Naive thymus-derived CD8-positive, alpha-beta T cell (primary cell): ENCODE measurements at regions not wholly inside any gene's neighbourhood (a gene's known extent, or its start where the extent isn't known, plus 50 kb on each side); places are given as distances from the start of the nearest gene placed in this dataset.

ENCODE experiments used
- ATAC-seq, 2 donors: fragments of 150-1000 bp; cut with Tn5 transposase in 1 of 2; sonication (Bioruptor Pico), chemical (Tn5 transposase) in 1 of 2; 1 replicate in 1 of 2; 2 replicates in 1 of 2; pipeline ENCODE4 v1.10.0; 2021; ENCODE audit warnings: mild to moderate bottlenecking in 2 of 2, moderate library complexity in 2 of 2
- POLR2A ChIA-PET: fragments of 350-600 bp; sonication (Branson Sonifier 250); formaldehyde crosslinking; loops from one replicate; lab custom pipeline; 2021; ENCODE audit warnings: antibody characterized with exemption; lab: Charles Lee
- DNase-seq, 10 donors: peaks; one replicate each; pipeline versions ENCODE4 v3.0.0 to v3.0.0-alpha.2; 2020 to 2022
- H3K27ac Mint-ChIP-seq, 10 donors: one replicate each; pipeline ENCODE4 v1.8.0; 2020 to 2022; ENCODE audit warnings: mild to moderate bottlenecking in 10 of 10, mixed read lengths in 10 of 10, moderate library complexity in 4 of 10, inconsistent platforms in 1 of 10
- H3K27me3 Mint-ChIP-seq, 5 donors: one replicate each; pipeline ENCODE4 v1.8.0; 2021 to 2022; ENCODE audit warnings: mixed read lengths in 5 of 5
- H3K36me3 Mint-ChIP-seq, 3 donors: one replicate each; pipeline ENCODE4 v1.8.0; 2020 to 2022; ENCODE audit warnings: mixed read lengths in 3 of 3, mild to moderate bottlenecking in 2 of 3, inconsistent platforms in 1 of 3
- H3K4me1 Mint-ChIP-seq, 4 donors: one replicate each; pipeline ENCODE4 v1.8.0; 2021 to 2022; ENCODE audit warnings: mixed read lengths in 4 of 4
- H3K4me3 Mint-ChIP-seq, 10 donors: one replicate each; pipeline ENCODE4 v1.8.0; 2020 to 2022; ENCODE audit warnings: mild to moderate bottlenecking in 10 of 10, mixed read lengths in 10 of 10, moderate library complexity in 6 of 10, inconsistent platforms in 1 of 10
- H3K9me3 Mint-ChIP-seq, 9 donors: one replicate each; pipeline ENCODE4 v1.8.0; 2020 to 2022; ENCODE audit warnings: mixed read lengths in 9 of 9, mild to moderate bottlenecking in 3 of 9, inconsistent platforms in 1 of 9, moderate library complexity in 1 of 9

DNA sequence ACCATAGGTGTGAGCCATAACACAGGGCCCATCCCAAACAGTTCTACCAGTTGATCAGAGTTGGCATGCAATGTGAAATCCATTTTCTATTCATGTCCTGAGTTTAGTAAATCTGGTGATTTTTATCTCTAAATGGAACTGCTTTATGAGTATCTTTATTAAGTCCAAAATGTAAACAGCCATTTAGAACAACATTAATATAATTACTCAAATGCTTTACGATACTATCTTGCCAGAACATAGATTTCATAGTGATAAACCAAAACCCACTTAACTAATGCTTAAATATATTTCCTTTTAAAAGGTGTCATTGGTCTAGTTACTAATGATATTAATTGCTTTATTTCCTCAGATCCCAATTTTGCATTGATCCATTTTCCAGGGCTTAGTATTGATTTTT, 80.7 kb downstream of the PLCE1 start:
- Mint-ChIP-seq H3K27me3 (peaks cover 2 to 45% (median 10%) of the 10 kb centered on the region in 5 donors), H3K4me3 (no peak overlapping the region), H3K9me3 (peaks cover 0 to 10% (median 0%) of the 10 kb centered on the region in 9 donors), H3K4me1 (no peaks in the 10 kb centered on the region), H3K27ac (no peak overlapping the region), H3K36me3 (no peaks in the 10 kb centered on the region)
- ATAC-seq = no peak
- no peak for DNase-seq
- POLR2A ChIA-PET = no interaction called here

DNA sequence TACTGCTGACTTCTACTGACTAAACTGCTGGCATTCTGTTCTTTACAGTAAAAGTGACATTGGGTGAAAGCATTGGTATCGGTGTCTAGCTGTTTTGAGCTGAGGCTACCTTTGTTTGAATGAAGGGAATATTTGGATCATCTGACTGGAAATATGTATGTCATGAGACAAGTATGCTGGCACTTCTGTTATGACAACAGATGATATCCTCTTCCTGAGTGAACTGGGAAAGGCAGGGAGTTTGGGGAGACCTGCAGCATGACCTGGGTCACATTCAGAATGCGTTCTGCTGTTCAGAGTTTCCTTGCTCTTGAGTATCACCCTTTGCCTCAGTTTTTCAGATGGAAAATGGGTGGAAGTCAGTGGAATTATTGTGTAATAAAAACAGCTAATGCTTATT, 81.8 kb downstream of the PLCE1 start:
- DNase-seq (no peak), ATAC-seq (no peak)
- Mint-ChIP-seq H3K27me3 (peaks cover 5 to 55% (median 10%) of the 10 kb centered on the region in 5 donors), H3K27ac (no peak overlapping the region), H3K4me1 (no peaks in the 10 kb centered on the region), H3K36me3 (no peaks in the 10 kb centered on the region), H3K9me3 (peaks cover 0 to 18% (median 2%) of the 10 kb centered on the region in 9 donors), H3K4me3 (no peak overlapping the region)
- POLR2A ChIA-PET = no interaction called here

DNA sequence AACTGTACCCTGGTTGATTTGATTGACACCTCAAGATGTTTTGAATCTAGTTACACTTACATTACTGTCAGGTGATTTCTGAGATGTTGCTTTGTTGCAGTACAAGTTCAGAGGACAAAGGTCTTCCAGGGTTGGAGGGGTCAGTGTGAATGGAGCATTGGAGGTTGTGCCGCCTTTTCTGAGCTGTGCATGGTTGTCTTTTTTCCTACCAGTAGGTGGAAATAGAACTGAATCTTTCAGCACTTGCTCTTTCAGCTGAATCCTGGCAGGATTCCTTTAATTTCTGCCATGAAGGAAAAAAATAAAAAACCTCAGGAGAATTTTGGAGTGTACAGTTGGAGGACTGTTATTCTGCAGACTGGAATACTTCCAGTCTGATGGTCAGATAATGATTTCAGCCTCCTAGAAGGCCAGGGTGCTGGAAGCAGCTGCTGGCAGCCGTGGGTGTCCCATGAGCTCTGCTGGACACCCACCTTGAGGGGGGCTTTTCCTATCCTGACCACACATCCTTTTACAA, 82.7 kb downstream of the PLCE1 start:
- Mint-ChIP-seq H3K27ac (no peak overlapping the region), H3K4me1 (no peaks in the 10 kb centered on the region), H3K4me3 (no peak overlapping the region), H3K36me3 (no peaks in the 10 kb centered on the region), H3K27me3 (peaks cover 5 to 51% (median 10%) of the 10 kb centered on the region in 5 donors), H3K9me3 (peaks cover 0 to 19% (median 4%) of the 10 kb centered on the region in 9 donors)
- ATAC-seq = no peak
- DNase-seq = no peak
- POLR2A ChIA-PET = no interaction called here

DNA sequence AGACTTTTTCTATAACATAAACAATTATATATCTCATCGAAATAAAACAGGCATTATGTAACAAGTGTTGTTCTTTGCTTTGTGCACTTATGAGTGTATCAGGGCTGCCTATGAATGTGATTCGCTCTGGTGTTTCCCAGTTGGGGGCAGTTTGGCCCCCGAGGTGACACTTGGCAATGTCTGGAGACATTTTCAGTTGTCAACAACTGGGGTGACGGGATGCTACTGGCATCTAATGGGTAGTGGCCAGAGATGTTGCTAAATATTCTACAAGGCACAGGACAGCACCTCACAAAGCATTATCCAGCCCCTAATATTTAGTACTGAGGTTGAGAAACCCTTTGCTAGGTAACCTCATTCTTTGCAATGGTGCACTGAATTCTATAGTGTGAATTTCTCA, 83.3 kb downstream of the PLCE1 start:
- ATAC-seq (no peak), DNase-seq (no peak)
- H3K4me1 Mint-ChIP-seq = no peaks in the 10 kb centered on the region
- H3K9me3 Mint-ChIP-seq = peaks cover 2 to 23% (median 9%) of the 10 kb centered on the region in 9 donors
- H3K27ac Mint-ChIP-seq = no peak overlapping the region
- H3K36me3 Mint-ChIP-seq = no peaks in the 10 kb centered on the region
- H3K27me3 Mint-ChIP-seq = peaks cover 3 to 44% (median 10%) of the 10 kb centered on the region in 5 donors
- POLR2A ChIA-PET = no interaction called here
- no peak overlapping the region for H3K4me3 Mint-ChIP-seq

DNA sequence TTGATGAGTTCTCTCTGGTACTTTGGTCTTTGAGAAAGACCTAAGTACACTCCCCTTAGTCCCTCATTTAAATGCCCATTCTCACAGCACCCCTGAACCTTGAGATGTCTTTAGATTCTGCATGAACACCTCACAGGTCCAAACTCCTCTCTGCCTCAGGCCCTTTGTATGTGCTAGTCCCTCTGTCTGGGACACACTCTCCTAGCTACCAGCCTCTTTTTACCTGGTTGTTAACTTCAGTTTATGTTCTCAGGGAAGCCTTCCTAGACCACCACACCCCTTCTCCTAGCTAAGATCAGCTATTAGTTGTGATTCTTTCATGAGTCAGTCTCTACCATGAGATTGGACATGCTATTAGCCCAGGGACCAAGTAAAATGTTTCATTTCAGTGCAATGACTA, 86.4 kb downstream of the PLCE1 start:
- H3K36me3 Mint-ChIP-seq = no peaks in the 10 kb centered on the region
- no peak overlapping the region for H3K27ac Mint-ChIP-seq

DNA sequence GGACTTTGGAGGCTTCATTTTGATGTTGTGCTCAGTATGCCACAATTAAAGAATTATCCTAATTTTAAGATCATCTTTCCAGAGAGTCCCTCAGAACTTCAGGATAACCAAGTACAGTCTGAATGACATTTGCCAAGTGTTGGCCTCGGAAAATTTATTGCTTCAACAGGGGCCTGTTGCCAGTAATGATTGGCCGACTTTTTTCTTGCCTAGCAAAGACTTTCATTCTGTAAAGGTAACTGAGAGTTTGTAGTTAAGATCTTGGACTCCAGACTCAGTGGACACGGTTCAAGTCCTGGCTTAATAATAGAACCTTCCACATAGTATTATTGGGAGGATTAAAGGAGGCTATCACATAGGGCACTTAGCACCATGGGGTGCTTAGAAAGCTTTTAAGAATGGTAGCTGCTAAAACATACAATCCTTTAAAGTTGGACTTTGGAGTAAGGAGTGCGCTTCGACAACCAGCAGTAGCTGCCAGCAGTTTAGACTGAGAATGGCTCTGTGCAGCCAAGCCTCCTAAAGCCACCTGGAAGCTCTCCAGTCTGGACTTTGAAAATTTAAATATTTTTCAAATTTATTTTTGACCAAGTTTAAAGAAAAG, 90.0 kb downstream of the PLCE1 start:
- Mint-ChIP-seq H3K27me3 (peaks cover 0 to 23% (median 4%) of the 10 kb centered on the region in 5 donors), H3K4me1 (no peaks in the 10 kb centered on the region), H3K9me3 (peaks cover 2 to 26% (median 6%) of the 10 kb centered on the region in 9 donors), H3K27ac (no peak overlapping the region), H3K36me3 (no peaks in the 10 kb centered on the region), H3K4me3 (no peak overlapping the region)
- DNase-seq = no peak
- no peak for ATAC-seq
- POLR2A ChIA-PET = no interaction called here

More for the DNA sequence above, 86.4 kb downstream of the PLCE1 start:
- Mint-ChIP-seq H3K9me3 (peaks cover 2 to 26% (median 6%) of the 10 kb centered on the region in 9 donors), H3K4me1 (no peaks in the 10 kb centered on the region), H3K4me3 (no peak overlapping the region), H3K27me3 (peaks cover 1 to 19% (median 5%) of the 10 kb centered on the region in 5 donors)
- POLR2A ChIA-PET = no interaction called here
- DNase-seq = no peak
- no peak for ATAC-seq

DNA sequence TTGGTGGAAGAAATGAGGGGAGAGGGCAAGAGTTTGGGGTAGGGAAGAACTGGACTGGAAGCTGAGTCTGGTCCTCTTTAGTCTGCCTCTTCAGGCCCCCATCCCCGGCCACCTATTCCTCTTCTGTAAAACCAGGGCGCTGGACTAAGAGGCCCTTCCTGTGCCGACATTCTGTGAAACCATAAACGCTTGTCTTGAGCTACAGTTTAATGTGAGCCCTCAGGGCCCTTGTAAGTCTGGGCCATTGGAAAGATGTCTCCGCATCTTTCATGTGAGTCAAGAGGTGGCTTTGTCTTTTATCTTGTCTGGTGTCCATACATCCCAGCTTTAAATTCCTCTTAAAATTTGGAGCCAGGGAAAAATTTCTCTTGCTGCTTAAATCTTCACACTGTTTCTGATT, 90.6 kb downstream of the PLCE1 start:
- Mint-ChIP-seq H3K4me1 (no peaks in the 10 kb centered on the region), H3K9me3 (peaks cover 2 to 26% (median 6%) of the 10 kb centered on the region in 9 donors), H3K36me3 (no peaks in the 10 kb centered on the region), H3K4me3 (no peak overlapping the region), H3K27me3 (peaks cover 0 to 29% (median 4%) of the 10 kb centered on the region in 5 donors), H3K27ac (no peak overlapping the region)
- POLR2A ChIA-PET = no interaction called here
- DNase-seq (no peak), ATAC-seq (no peak)

DNA sequence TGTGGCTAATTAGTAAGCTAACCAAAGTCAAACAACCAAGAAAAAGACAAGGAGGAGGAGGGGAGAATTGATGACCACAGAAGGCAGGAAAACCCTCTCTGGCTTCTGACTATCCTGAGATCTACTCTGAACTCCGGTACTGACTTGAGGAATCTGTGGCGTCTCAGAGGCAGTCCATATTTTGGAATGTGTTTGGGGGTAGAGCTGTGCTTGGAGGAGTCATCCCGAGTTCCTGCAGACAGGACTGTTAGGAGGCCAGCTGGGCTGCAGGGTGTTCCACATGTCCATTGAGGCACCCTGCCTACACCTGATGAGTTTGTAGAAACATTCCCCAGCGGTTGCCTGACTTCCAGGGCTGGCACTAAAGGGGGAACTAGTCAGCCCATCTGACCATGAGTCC, 91.6 kb downstream of the PLCE1 start:
- no peaks in the 10 kb centered on the region for H3K4me1 Mint-ChIP-seq
- no peak for ATAC-seq
- H3K27ac Mint-ChIP-seq = no peak overlapping the region
- H3K27me3 Mint-ChIP-seq = peaks cover 0 to 24% (median 2%) of the 10 kb centered on the region in 5 donors
- no peaks in the 10 kb centered on the region for H3K36me3 Mint-ChIP-seq
- no peak overlapping the region for H3K4me3 Mint-ChIP-seq
- no peak for DNase-seq
- peaks cover 0 to 21% (median 5%) of the 10 kb centered on the region in 9 donors for H3K9me3 Mint-ChIP-seq
- POLR2A ChIA-PET = no interaction called here

DNA sequence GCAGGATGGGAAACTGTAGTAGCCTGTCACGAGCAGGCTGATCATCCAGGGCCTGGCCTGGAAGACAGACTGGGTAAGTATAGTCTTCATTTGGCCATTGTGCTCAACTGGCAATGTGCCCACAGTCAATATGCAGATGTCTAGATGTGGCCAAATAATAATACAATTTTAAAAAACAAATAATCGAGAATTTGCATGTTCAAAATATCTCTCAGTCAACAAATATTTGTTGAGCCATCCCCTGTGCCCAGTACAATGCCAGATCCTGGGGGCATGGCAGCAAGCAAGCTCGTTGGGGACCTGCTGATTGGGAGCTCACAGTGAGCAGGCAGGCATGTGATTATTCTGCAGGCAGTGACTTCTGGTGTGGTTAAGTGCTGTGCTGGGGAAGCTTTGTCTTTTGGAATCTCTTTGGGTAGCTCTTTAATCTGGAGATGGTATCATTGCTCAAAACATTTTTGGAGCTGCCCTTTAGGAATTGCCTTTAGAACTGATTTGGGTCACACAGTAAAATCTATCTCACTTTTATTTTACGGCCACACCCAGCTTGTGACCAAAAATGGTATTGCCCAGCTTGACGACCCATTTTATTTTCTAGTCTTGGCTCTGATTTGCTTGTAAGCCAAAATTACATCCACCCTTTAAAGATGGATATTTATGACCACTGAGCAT, 92.2 kb downstream of the PLCE1 start:
- no peak overlapping the region for H3K27ac Mint-ChIP-seq
- ATAC-seq (no peak), DNase-seq (no peak)
- H3K4me1 Mint-ChIP-seq = no peaks in the 10 kb centered on the region
- peaks cover 0 to 22% (median 5%) of the 10 kb centered on the region in 5 donors for H3K27me3 Mint-ChIP-seq
- peaks cover 0 to 14% (median 4%) of the 10 kb centered on the region in 9 donors for H3K9me3 Mint-ChIP-seq
- no peak overlapping the region for H3K4me3 Mint-ChIP-seq
- POLR2A ChIA-PET = no interaction called here
- H3K36me3 Mint-ChIP-seq = no peaks in the 10 kb centered on the region

DNA sequence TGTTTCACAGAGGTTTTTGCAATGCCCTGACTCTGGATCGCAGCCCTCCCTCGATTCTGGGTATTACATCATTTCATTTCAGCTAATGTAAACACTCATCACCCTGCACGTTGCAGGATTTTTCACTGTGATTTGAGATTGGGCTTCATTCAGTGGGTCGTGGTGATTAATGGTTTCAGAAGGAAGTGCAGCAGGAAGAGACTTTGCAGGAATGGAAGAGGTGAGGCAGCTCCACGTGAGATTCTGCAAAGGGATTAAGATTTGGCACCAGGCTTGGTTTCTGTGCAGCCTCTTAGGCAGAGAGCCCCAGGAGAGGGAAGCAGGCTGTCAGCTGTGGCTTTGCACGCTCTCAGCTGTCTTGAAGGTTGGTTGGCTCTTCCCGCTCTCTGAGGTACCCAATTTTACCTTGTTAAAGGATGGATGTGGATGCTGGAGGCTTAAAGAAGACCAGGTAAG, 95.2 kb downstream of the PLCE1 start:
- no peaks in the 10 kb centered on the region for H3K4me1 Mint-ChIP-seq
- no peaks in the 10 kb centered on the region for H3K36me3 Mint-ChIP-seq
- POLR2A ChIA-PET = no interaction called here
- peaks cover 0 to 1% (median 0%) of the 10 kb centered on the region in 9 donors for H3K9me3 Mint-ChIP-seq
- H3K27ac Mint-ChIP-seq = peak overlapping the region in 1 of 10 donors; percentile 56
- DNase-seq (no peak), ATAC-seq (no peak)
- H3K27me3 Mint-ChIP-seq = peaks cover 2 to 32% (median 5%) of the 10 kb centered on the region in 5 donors
- H3K4me3 Mint-ChIP-seq = no peak overlapping the region

DNA sequence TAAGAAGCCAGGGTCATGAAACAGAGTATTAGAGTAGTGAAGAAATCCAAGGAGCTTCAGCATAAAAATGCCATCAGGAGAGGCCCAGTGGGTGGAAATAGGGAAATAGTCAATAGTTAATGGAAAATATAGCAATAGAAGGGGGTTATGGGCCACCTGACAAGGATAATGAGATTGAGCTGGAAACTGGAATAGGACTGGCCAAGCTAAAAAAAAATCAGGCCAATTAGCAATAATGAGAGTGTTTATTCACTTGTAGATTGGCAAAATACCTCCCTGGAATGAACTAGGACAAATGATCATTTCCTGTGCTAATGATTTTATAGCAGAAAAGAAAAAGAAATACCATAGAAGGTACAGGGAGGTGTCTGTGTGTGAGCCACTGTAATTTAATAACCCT, 97.9 kb downstream of the PLCE1 start:
- Mint-ChIP-seq H3K4me3 (no peak overlapping the region), H3K36me3 (no peaks in the 10 kb centered on the region), H3K9me3 (peaks cover 0 to 1% (median 0%) of the 10 kb centered on the region in 9 donors), H3K27ac (no peak overlapping the region), H3K27me3 (peaks cover 3 to 48% (median 6%) of the 10 kb centered on the region in 5 donors), H3K4me1 (no peaks in the 10 kb centered on the region)
- POLR2A ChIA-PET = no interaction called here
- ATAC-seq (no peak), DNase-seq (no peak)

DNA sequence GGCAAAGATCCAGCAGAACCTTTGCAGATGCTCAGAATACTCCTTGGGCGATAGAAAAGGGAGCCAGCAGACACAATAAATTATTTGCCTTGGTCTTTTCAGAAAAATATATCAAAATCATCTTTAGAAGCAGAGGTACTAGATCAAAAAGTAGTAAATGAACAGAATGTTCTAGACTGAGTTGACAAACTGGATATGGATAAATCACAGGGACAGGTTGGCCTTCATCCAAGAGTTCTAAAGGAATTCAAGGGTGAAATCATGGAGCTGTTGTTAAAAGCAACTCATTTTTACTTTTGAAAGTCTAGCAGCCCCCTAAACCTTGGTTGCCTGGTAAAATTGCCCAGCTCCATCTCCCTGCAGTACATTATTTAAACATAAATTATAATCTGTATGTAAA, 99.1 kb downstream of the PLCE1 start:
- no peak overlapping the region for H3K4me3 Mint-ChIP-seq
- peaks cover 7 to 54% (median 9%) of the 10 kb centered on the region in 5 donors for H3K27me3 Mint-ChIP-seq
- no peaks in the 10 kb centered on the region for H3K4me1 Mint-ChIP-seq
- DNase-seq (no peak), ATAC-seq (no peak)
- H3K27ac Mint-ChIP-seq = no peak overlapping the region
- POLR2A ChIA-PET = no interaction called here
- H3K9me3 Mint-ChIP-seq = peaks cover 0 to 1% (median 0%) of the 10 kb centered on the region in 9 donors
- no peaks in the 10 kb centered on the region for H3K36me3 Mint-ChIP-seq

DNA sequence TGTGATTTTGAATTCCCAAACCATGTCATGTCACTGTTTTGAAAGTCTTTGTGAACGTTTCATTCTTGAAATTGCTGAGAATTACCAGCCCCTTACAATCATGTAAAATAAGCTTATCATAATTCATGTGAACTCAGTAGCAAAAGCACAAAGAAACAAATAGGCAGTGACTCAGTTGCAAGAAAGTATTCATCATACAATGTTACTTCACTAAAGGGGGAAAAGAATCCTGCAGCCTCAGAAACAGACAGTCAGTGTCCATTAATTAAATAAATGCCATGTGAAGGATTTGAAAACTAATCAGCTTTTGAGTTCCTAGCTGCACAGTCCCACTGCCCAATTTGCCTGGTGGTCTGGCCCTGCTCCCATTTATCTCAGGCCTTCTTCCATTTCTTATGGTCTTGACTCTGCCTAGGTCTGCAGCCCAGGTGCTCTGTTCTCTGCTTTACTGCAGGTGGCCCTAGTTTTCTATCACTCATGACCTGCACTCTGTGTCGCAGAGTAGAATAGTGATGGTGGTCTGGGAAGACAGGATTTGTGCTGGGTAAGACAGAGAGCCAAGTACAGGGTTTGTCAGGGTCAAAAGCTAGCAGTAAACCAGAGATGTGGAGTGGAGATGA, 99.7 kb downstream of the PLCE1 start:
- Mint-ChIP-seq H3K9me3 (peaks cover 0 to 1% (median 0%) of the 10 kb centered on the region in 9 donors), H3K4me1 (no peaks in the 10 kb centered on the region), H3K27ac (no peak overlapping the region), H3K36me3 (no peaks in the 10 kb centered on the region), H3K4me3 (no peak overlapping the region), H3K27me3 (peaks cover 7 to 51% (median 10%) of the 10 kb centered on the region in 5 donors)
- POLR2A ChIA-PET = no interaction called here
- ATAC-seq (no peak), DNase-seq (no peak)
